Stomach (tissue), 4 donors: ENCODE measurements at regions not wholly inside any gene's neighbourhood (a gene's known extent, or its start where the extent isn't known, plus 50 kb on each side); places are given as distances from the start of the nearest gene placed in this dataset.

ENCODE experiments used
- EP300 ChIP-seq: sonication (generic); formaldehyde crosslinking; IDR thresholded peaks from one replicate; pipeline ENCODE4 v1.6.1; 2017; ENCODE audit warnings: antibody characterized with exemption
- POLR2A ChIP-seq, 4 donors: fragments of 450-650 bp; IDR thresholded peaks; one replicate each; pipeline ENCODE4 v1.6.1; 2016; ENCODE audit warnings: antibody characterized with exemption in 4 of 4, control low read depth in 2 of 4, mild to moderate bottlenecking in 1 of 4, moderate library complexity in 1 of 4
- TF ChIP-seq, protein P1 (sequence below), 7 experiments: fragments of 450-650 bp in 4 of 7; fragments of 200-600 bp in 3 of 7; sonication (generic) in 3 of 7; IDR thresholded peaks; one replicate each; pipeline ENCODE4 v1.5.1; 2016 to 2019; ENCODE audit warnings: antibody characterized with exemption in 7 of 7, control low read depth in 2 of 7, mild to moderate bottlenecking in 1 of 7

DNA sequence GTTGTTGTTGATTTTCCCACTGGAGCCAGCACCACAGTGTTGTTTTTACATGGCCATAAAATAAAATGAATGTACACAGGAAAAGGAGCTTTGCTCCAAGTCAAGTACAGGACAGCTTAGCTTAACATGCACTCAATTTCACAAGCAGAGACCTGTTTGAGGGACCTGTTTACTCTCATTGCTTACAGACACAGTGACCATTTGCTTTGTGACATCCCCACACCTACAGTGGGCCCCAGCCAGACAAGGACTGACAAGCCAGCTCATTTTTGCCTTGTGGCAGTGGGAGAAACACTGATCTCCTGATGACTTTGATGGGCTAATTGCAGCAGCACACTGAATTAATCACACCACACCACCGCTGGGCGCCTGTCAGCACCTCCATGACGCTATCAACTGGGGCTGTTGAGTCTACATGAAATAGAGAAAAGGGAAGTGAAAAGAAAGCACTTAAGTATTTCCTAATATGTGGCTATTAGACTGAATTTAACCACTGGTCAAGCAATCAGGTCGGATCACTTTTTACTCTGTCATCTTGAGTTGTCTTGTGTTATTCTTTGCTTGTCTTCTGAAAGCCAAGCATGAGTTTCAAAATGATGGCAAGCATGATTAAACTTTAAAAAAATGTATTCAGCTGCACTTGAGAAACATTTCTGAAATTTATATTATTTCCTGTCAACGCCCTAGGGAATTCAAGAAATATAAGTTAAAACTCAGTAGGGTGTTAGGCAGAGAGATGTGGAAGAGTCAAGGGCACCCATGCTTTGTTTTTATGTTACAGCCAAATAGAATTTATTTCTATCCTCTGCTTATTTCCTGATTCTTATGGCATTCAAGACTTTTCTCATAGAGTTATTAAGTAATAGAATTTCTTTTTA lies 557.7 kb downstream of the RAB28 start:
- TF ChIP-seq EP300 (no peak), POLR2A (IDR thresholded peaks at IDR 0.05) (no peak)
- TF ChIP-seq, protein P1, sequence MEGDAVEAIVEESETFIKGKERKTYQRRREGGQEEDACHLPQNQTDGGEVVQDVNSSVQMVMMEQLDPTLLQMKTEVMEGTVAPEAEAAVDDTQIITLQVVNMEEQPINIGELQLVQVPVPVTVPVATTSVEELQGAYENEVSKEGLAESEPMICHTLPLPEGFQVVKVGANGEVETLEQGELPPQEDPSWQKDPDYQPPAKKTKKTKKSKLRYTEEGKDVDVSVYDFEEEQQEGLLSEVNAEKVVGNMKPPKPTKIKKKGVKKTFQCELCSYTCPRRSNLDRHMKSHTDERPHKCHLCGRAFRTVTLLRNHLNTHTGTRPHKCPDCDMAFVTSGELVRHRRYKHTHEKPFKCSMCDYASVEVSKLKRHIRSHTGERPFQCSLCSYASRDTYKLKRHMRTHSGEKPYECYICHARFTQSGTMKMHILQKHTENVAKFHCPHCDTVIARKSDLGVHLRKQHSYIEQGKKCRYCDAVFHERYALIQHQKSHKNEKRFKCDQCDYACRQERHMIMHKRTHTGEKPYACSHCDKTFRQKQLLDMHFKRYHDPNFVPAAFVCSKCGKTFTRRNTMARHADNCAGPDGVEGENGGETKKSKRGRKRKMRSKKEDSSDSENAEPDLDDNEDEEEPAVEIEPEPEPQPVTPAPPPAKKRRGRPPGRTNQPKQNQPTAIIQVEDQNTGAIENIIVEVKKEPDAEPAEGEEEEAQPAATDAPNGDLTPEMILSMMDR (IDR thresholded peaks at IDR 0.05) = no peak
